ENCODE measurements at regions not wholly inside any gene's neighbourhood (a gene's known extent, or its start where the extent isn't known, plus 50 kb on each side); places are given as distances from the start of the nearest gene placed in this dataset.

DNA sequence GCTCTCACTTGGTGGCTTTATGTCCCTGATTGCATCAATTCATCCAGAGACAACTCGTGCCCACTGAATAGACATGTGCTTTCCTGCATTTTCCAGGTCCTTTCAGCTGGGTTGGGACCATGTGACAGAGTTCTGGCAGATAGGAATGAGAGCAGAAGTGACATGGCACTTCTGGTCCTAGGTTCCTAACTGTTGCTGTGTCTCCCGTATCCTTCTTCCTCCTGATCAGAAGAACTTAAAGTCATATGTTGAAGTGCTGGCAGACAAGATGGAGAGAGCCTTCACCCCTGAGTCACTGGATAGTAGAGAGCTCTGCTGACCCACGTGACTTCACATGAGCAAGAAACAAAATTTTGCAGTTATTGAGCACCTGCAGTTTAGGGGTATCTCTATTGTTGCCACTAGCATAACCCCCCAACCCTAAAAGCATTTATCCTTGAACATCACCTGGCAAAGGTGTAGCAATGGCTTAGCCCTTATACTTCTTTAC, 80.0 kb downstream of the NREP start:
- no peak for DNase-seq (ENCODE audit: low read depth in 3 of 3, low spot score in 2 of 3)

- no peak for DNase-seq (ENCODE audit: low read depth in 3 of 3, low spot score in 2 of 3)
Observed at GRCh38 chr5:111676466-111676865, 80.5 kb downstream of the NREP start.

GRCh38 chr5:111675201-111675934, 81.6 kb downstream of the NREP start:
- no peak for DNase-seq (ENCODE audit: low read depth in 3 of 3, low spot score in 2 of 3)

DNA sequence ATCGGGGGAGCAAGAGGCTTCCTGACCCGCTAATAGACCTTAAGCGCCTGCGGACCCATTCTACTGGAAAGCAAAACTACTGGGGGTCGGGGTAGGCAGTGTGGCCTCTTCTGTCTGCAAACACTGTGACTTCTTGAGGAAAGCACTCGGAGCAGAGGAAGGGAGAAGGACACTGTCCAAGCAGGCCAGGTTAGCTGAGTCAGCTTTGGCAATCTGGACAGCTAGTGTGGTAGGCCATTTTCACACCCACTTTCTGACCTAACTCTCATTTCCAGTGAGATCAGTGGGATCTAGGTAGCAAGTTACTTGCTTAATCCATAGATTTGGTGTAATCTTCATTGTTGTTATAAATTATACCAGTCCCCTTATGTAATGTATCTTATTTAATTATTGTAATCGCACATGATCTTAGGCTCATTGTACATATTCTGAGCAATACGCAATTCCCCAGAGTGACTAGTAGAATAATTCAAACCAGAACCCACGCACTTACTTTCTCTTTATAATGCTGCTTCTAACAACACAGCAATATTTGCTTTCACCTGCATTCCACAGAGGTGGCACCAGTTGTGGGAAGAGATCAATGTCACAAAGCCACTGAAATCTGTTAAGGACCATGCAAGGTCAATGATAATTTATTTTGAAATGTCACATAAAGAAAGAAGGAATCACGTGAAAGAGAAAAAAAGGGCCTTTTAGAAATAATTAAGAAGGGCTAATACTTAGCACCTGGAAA, 82.9 kb downstream of the NREP start:
- DNase-seq (ENCODE audit: low read depth in 3 of 3, low spot score in 2 of 3): no peak

- no peak for DNase-seq (ENCODE audit: low read depth in 3 of 3, low spot score in 2 of 3)
Observed at GRCh38 chr5:111672099-111672498, 84.9 kb downstream of the NREP start.

- no peak for DNase-seq (ENCODE audit: low read depth in 3 of 3, low spot score in 2 of 3)
Observed at GRCh38 chr5:111670826-111671492, 86.0 kb downstream of the NREP start.

DNA sequence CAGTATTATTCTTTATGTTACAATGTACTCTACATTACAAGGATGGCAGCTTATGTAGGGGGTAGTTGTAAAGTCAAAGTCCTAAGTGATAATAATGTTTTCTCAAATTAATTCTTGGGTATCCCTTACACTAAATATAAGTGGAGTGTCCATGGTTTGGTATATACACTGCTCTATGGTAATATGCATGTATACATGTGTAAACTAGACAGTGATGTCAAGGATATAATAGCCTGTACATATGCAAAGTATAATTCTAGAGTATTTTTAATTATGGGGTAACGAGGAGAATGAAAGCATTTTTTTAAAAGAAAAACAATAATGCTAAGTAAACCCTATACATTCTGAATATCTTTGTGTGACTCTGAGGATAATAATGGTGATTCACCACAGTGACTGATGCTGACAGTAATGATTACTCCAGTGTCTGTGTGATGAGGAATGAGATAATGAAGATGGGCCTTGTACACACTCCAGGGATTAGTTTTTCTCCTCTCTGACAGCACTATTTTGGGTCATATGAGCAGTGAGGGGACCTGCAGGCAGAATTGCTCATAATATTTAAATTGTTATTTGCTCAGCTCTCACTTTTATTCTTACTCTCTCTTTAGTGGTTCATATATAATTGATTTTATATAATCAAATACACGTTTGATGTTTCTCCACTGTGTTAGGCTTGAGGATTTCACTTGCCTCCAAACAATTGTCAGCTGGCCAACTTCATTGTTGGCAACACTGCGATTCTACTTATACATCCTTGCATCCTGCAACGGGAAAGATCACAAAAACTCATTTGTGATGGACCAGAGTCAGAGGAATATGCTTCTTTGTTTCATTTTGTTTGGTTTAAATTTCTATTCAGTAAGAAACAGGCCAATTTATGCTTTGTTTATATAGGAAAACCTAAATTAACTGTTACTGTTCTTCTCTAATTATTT, 88.2 kb downstream of the NREP start:
- no peak for DNase-seq (ENCODE audit: low read depth in 3 of 3, low spot score in 2 of 3)

GRCh38 chr5:111667128-111667736, 89.8 kb downstream of the NREP start:
- no peak for DNase-seq (ENCODE audit: low read depth in 3 of 3, low spot score in 2 of 3)

GRCh38 chr5:111656580-111656979, 100.4 kb downstream of the NREP start:
- DNase-seq (ENCODE audit: low read depth in 3 of 3, low spot score in 2 of 3): no peak

GRCh38 chr5:111655169-111655924, 101.6 kb downstream of the NREP start:
- no peak for DNase-seq (ENCODE audit: low read depth in 3 of 3, low spot score in 2 of 3)

- DNase-seq (ENCODE audit: low read depth in 3 of 3, low spot score in 2 of 3): no peak
Observed at GRCh38 chr5:111653408-111653807, 103.6 kb downstream of the NREP start.

DNA sequence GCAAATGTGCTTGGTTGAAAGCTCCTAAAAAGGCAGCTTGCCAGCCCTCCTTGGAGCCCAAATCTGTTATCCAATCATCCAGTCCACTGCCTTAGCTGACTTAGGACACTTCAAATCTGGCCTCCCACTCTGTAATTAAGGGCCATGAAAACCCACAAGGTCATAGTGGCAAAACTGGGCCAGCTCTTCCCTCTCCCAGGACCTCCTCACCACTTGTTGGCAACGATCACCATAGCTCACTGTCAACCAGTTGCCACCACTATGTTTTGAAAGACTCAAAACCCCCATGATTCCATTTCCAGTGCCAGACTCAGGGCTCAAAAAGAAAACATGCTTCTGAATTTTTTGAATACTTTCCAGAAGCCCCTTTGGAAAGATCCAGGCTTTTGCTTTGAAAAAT, 107.5 kb downstream of the NREP start:
- DNase-seq (ENCODE audit: low read depth in 3 of 3, low spot score in 2 of 3): no peak

GRCh38 chr5:111645303-111645838, 111.6 kb downstream of the NREP start:
- DNase-seq (ENCODE audit: low read depth in 3 of 3, low spot score in 2 of 3): no peak

DNA sequence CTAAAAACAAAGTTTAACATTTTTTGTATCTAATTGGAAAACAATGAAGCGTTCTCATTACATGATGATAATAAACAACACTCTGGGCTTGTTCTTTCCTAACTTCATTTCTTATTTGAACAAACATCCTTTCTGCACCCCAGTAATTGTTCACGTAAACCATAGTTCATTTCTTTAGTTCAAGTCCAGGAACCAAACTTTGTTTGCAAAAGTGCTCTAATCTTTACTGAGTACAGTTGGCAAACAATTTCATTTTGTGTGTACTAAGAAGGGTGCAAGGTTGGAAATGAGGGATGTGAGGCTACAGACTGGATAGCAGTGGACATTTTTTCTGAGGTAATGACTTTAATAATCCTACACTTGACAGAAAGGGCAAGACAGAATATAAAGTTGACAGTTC, 113.5 kb downstream of the NREP start:
- no peak for DNase-seq (ENCODE audit: low read depth in 3 of 3, low spot score in 2 of 3)

GRCh38 chr5:111641533-111642233, 115.3 kb downstream of the NREP start:
- no peak for DNase-seq (ENCODE audit: low read depth in 3 of 3, low spot score in 2 of 3)

GRCh38 chr5:111639912-111640311, 117.1 kb downstream of the NREP start:
- DNase-seq (ENCODE audit: low read depth in 3 of 3, low spot score in 2 of 3): no peak

- no peak for DNase-seq (ENCODE audit: low read depth in 3 of 3, low spot score in 2 of 3)
Observed at GRCh38 chr5:111636736-111637135, 120.3 kb downstream of the NREP start.

- no peak for DNase-seq (ENCODE audit: low read depth in 3 of 3, low spot score in 2 of 3)
Observed at GRCh38 chr5:111635916-111636570, 121.0 kb downstream of the NREP start.
